ENCODE measurements at regions not wholly inside any gene's neighbourhood (a gene's known extent, or its start where the extent isn't known, plus 50 kb on each side); places are given as distances from the start of the nearest gene placed in this dataset.

DNA sequence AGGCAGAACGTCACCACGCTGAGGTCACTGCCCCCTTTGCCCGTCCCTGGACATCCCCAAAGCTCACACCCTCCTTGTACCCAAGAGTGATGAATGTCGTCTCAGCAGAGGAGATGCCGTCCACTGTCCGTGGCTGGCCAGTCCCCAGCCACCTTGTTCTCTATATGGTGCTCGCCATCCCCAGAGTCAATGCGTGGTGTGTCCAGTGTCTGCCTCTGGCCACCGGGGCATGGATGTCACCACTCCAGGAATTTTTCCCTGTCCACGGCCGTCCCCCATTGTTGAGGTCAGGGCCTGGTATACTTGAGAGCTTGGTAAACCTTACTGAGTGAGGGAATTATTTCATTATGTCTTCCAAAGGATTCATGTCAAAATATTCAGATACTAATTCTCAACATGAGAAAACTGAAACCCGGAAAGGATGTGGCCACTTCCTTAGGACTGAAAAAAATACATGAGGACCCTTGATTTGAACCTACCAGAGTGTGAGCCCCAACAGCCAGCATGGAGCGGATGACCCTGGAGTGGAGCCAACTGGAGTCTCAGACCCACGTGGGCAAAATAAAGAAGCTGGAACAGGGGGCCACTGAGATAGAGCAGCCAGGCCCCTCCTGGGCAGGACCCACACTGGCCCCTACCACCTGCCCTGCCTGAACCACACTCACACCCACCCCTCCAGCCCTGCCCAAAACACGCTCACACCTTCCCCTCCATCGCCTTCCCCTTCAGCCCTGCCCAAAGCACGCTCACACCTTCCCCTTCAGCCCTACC is 376.4 kb downstream of the BRD1 start:
- Histone ChIP-seq H2AFZ (no peak overlapping the region), H4K20me1 (replicated peaks; ENCODE audit: insufficient read depth) (no peaks in the 10 kb centered on the region), H3K4me2 (no peak overlapping the region), H3K9me2 (ENCODE audit: insufficient read depth) (no peaks in the 10 kb centered on the region), H3K79me2 (replicated peaks; ENCODE audit: insufficient read depth) (no peaks in the 10 kb centered on the region), H3F3A (replicated peaks; ENCODE audit: low read depth) (no peaks in the 10 kb centered on the region), H3K4me3 (no peak overlapping the region), H3K27ac (ENCODE audit: low read depth) (no peak overlapping the region), H3K27me3 (ENCODE audit: insufficient read depth) (no peaks in the 10 kb centered on the region), H3K4me1 (ENCODE audit: insufficient read depth) (no peaks in the 10 kb centered on the region), H3K36me3 (ENCODE audit: insufficient read depth) (no peaks in the 10 kb centered on the region)
- Mint-ChIP-seq H3K27me3 (ENCODE audit: insufficient read depth, low read depth, poor library complexity) (peaks cover 21% of the 10 kb centered on the region), H3K4me1 (peaks cover 32% of the 10 kb centered on the region), H3K4me3 (peak overlapping the region; percentile 61; the same call in 1 of the 3 replicates), H3K36me3 (ENCODE audit: low read depth) (no peaks in the 10 kb centered on the region), H3K27ac (no peak overlapping the region), H3K9me3 (no peaks in the 10 kb centered on the region)
- no peak for DNase-seq (ENCODE audit: low spot score)
- TF ChIP-seq, protein P1, sequence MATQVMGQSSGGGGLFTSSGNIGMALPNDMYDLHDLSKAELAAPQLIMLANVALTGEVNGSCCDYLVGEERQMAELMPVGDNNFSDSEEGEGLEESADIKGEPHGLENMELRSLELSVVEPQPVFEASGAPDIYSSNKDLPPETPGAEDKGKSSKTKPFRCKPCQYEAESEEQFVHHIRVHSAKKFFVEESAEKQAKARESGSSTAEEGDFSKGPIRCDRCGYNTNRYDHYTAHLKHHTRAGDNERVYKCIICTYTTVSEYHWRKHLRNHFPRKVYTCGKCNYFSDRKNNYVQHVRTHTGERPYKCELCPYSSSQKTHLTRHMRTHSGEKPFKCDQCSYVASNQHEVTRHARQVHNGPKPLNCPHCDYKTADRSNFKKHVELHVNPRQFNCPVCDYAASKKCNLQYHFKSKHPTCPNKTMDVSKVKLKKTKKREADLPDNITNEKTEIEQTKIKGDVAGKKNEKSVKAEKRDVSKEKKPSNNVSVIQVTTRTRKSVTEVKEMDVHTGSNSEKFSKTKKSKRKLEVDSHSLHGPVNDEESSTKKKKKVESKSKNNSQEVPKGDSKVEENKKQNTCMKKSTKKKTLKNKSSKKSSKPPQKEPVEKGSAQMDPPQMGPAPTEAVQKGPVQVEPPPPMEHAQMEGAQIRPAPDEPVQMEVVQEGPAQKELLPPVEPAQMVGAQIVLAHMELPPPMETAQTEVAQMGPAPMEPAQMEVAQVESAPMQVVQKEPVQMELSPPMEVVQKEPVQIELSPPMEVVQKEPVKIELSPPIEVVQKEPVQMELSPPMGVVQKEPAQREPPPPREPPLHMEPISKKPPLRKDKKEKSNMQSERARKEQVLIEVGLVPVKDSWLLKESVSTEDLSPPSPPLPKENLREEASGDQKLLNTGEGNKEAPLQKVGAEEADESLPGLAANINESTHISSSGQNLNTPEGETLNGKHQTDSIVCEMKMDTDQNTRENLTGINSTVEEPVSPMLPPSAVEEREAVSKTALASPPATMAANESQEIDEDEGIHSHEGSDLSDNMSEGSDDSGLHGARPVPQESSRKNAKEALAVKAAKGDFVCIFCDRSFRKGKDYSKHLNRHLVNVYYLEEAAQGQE (IDR thresholded peaks at IDR 0.05; ENCODE audit: unreplicated experiment): no peak
- TF ChIP-seq POLR2AphosphoS5 (IDR thresholded peaks at IDR 0.05; ENCODE audit: low read depth) (no peak), ZNF114 (CRISPR knock-in tag; IDR thresholded peaks at IDR 0.05) (no peak), EZH2phosphoT487 (IDR thresholded peaks at IDR 0.05; ENCODE audit: unreplicated experiment) (no peak), NANOG (IDR thresholded peaks at IDR 0.05; ENCODE audit: borderline replicate concordance) (no peak), STAT1 (IDR thresholded peaks at IDR 0.05; ENCODE audit: unreplicated experiment) (no peak), JUNB (IDR thresholded peaks at IDR 0.05; ENCODE audit: unreplicated experiment) (no peak), ZNF331 (CRISPR knock-in tag; IDR thresholded peaks at IDR 0.05; ENCODE audit: low read depth) (no peak)
- TF ChIP-seq, protein P2, sequence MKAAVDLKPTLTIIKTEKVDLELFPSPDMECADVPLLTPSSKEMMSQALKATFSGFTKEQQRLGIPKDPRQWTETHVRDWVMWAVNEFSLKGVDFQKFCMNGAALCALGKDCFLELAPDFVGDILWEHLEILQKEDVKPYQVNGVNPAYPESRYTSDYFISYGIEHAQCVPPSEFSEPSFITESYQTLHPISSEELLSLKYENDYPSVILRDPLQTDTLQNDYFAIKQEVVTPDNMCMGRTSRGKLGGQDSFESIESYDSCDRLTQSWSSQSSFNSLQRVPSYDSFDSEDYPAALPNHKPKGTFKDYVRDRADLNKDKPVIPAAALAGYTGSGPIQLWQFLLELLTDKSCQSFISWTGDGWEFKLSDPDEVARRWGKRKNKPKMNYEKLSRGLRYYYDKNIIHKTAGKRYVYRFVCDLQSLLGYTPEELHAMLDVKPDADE (IDR thresholded peaks at IDR 0.05): no peak
- TF ChIP-seq, protein P3, sequence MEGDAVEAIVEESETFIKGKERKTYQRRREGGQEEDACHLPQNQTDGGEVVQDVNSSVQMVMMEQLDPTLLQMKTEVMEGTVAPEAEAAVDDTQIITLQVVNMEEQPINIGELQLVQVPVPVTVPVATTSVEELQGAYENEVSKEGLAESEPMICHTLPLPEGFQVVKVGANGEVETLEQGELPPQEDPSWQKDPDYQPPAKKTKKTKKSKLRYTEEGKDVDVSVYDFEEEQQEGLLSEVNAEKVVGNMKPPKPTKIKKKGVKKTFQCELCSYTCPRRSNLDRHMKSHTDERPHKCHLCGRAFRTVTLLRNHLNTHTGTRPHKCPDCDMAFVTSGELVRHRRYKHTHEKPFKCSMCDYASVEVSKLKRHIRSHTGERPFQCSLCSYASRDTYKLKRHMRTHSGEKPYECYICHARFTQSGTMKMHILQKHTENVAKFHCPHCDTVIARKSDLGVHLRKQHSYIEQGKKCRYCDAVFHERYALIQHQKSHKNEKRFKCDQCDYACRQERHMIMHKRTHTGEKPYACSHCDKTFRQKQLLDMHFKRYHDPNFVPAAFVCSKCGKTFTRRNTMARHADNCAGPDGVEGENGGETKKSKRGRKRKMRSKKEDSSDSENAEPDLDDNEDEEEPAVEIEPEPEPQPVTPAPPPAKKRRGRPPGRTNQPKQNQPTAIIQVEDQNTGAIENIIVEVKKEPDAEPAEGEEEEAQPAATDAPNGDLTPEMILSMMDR (conservative IDR thresholded peaks at IDR 0.05; ENCODE audit: low read depth in 2 of 2): no peak
- ATAC-seq: no peak

Data from GM23338 (cell line).